ENCODE measurements at regions not wholly inside any gene's neighbourhood (a gene's known extent, or its start where the extent isn't known, plus 50 kb on each side); places are given as distances from the start of the nearest gene placed in this dataset.

DNA sequence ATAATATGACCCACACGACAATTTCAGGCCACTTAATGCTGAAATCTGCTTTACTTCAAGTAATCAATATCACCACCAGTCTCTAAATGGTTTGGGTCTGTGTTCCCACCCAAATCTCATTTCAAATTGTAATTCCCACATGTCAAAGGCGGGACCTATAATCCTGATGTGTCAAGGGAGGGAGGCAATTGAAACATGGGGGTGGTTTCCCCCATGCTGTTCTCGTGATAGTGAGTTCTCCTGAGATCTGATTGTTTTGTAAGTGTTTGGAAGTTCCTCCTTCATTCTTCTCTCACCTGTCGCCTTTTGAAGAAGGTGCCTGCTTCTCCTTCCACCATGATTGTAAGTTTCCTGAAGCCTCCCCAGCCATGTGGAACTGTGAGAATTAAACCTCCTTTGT, 178.4 kb downstream of the CRPPA start:
- Mint-ChIP-seq H3K36me3 (ENCODE audit: low read depth) (no peaks in the 10 kb centered on the region), H3K27me3 (ENCODE audit: insufficient read depth, low read depth, poor library complexity) (no peaks in the 10 kb centered on the region), H3K4me1 (no peaks in the 10 kb centered on the region), H3K4me3 (no peak overlapping the region), H3K9me3 (no peaks in the 10 kb centered on the region), H3K27ac (no peak overlapping the region)
- TF ChIP-seq STAT1 (IDR thresholded peaks at IDR 0.05; ENCODE audit: unreplicated experiment) = no peak
- H3K27me3 ChIP-seq (ENCODE audit: insufficient read depth) = no peaks in the 10 kb centered on the region
- H3K36me3 ChIP-seq (ENCODE audit: insufficient read depth) = no peaks in the 10 kb centered on the region
- no peaks in the 10 kb centered on the region for H4K20me1 ChIP-seq (replicated peaks; ENCODE audit: insufficient read depth)
- H3K4me1 ChIP-seq (ENCODE audit: insufficient read depth) = no peaks in the 10 kb centered on the region
- ATAC-seq (no peak), DNase-seq (ENCODE audit: low spot score) (no peak)
- no peak overlapping the region for H3K4me2 ChIP-seq
- no peak overlapping the region for H3K4me3 ChIP-seq
- no peaks in the 10 kb centered on the region for H3F3A ChIP-seq (replicated peaks; ENCODE audit: low read depth)
- H3K9me2 ChIP-seq (ENCODE audit: insufficient read depth) = no peaks in the 10 kb centered on the region
- H3K79me2 ChIP-seq (replicated peaks; ENCODE audit: insufficient read depth) = no peaks in the 10 kb centered on the region
- no peak overlapping the region for H3K27ac ChIP-seq (ENCODE audit: low read depth)
- peak overlapping the region; percentile 58; the same call in 1 of the 2 replicates for H2AFZ ChIP-seq

DNA sequence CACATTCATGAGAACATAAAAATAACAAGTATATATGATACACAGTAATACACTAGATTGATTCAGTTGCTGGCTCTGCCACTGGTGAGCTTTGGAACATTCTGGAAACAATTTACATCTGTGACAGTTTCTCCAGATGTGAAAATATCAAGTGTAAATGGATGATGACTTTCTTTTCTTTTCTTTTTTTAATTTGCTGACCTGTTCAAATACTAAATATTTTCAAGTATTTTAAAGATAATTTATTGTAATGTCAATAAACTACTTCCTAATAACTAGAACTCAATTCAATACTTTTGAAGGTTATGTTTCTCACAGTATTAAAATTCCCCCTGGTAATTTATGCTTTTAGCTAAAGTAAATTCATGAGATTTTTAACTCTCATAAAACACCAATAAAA, 180.3 kb downstream of the CRPPA start:
- H3K36me3 ChIP-seq (ENCODE audit: insufficient read depth) = no peaks in the 10 kb centered on the region
- Mint-ChIP-seq H3K27me3 (ENCODE audit: insufficient read depth, low read depth, poor library complexity) (no peaks in the 10 kb centered on the region), H3K36me3 (ENCODE audit: low read depth) (no peaks in the 10 kb centered on the region), H3K4me3 (no peak overlapping the region), H3K4me1 (no peaks in the 10 kb centered on the region), H3K9me3 (no peaks in the 10 kb centered on the region), H3K27ac (no peak overlapping the region)
- H3F3A ChIP-seq (replicated peaks; ENCODE audit: low read depth) = no peaks in the 10 kb centered on the region
- no peak overlapping the region for H3K4me3 ChIP-seq
- H3K9me2 ChIP-seq (ENCODE audit: insufficient read depth) = no peaks in the 10 kb centered on the region
- DNase-seq (ENCODE audit: low spot score) (no peak), ATAC-seq (no peak)
- H3K4me1 ChIP-seq (ENCODE audit: insufficient read depth) = no peaks in the 10 kb centered on the region
- H3K79me2 ChIP-seq (replicated peaks; ENCODE audit: insufficient read depth) = no peaks in the 10 kb centered on the region
- H3K4me2 ChIP-seq = no peak overlapping the region
- no peaks in the 10 kb centered on the region for H3K27me3 ChIP-seq (ENCODE audit: insufficient read depth)
- no peaks in the 10 kb centered on the region for H4K20me1 ChIP-seq (replicated peaks; ENCODE audit: insufficient read depth)
- H2AFZ ChIP-seq = no peak overlapping the region
- no peak overlapping the region for H3K27ac ChIP-seq (ENCODE audit: low read depth)
- TF ChIP-seq, protein P1, sequence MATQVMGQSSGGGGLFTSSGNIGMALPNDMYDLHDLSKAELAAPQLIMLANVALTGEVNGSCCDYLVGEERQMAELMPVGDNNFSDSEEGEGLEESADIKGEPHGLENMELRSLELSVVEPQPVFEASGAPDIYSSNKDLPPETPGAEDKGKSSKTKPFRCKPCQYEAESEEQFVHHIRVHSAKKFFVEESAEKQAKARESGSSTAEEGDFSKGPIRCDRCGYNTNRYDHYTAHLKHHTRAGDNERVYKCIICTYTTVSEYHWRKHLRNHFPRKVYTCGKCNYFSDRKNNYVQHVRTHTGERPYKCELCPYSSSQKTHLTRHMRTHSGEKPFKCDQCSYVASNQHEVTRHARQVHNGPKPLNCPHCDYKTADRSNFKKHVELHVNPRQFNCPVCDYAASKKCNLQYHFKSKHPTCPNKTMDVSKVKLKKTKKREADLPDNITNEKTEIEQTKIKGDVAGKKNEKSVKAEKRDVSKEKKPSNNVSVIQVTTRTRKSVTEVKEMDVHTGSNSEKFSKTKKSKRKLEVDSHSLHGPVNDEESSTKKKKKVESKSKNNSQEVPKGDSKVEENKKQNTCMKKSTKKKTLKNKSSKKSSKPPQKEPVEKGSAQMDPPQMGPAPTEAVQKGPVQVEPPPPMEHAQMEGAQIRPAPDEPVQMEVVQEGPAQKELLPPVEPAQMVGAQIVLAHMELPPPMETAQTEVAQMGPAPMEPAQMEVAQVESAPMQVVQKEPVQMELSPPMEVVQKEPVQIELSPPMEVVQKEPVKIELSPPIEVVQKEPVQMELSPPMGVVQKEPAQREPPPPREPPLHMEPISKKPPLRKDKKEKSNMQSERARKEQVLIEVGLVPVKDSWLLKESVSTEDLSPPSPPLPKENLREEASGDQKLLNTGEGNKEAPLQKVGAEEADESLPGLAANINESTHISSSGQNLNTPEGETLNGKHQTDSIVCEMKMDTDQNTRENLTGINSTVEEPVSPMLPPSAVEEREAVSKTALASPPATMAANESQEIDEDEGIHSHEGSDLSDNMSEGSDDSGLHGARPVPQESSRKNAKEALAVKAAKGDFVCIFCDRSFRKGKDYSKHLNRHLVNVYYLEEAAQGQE (IDR thresholded peaks at IDR 0.05; ENCODE audit: unreplicated experiment) = no peak
- TF ChIP-seq POLR2AphosphoS5 (IDR thresholded peaks at IDR 0.05; ENCODE audit: low read depth) = no peak
- no peak for TF ChIP-seq ZNF462 (CRISPR knock-in tag; IDR thresholded peaks at IDR 0.05)
- TF ChIP-seq, protein P2, sequence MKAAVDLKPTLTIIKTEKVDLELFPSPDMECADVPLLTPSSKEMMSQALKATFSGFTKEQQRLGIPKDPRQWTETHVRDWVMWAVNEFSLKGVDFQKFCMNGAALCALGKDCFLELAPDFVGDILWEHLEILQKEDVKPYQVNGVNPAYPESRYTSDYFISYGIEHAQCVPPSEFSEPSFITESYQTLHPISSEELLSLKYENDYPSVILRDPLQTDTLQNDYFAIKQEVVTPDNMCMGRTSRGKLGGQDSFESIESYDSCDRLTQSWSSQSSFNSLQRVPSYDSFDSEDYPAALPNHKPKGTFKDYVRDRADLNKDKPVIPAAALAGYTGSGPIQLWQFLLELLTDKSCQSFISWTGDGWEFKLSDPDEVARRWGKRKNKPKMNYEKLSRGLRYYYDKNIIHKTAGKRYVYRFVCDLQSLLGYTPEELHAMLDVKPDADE (IDR thresholded peaks at IDR 0.05) = no peak
- TF ChIP-seq ZNF114 (CRISPR knock-in tag; IDR thresholded peaks at IDR 0.05) = no peak
- no peak for TF ChIP-seq STAT1 (IDR thresholded peaks at IDR 0.05; ENCODE audit: unreplicated experiment)
- TF ChIP-seq CREB1 (CRISPR knock-in tag; IDR thresholded peaks at IDR 0.05; ENCODE audit: low read depth) = no peak
- TF ChIP-seq, protein P3, sequence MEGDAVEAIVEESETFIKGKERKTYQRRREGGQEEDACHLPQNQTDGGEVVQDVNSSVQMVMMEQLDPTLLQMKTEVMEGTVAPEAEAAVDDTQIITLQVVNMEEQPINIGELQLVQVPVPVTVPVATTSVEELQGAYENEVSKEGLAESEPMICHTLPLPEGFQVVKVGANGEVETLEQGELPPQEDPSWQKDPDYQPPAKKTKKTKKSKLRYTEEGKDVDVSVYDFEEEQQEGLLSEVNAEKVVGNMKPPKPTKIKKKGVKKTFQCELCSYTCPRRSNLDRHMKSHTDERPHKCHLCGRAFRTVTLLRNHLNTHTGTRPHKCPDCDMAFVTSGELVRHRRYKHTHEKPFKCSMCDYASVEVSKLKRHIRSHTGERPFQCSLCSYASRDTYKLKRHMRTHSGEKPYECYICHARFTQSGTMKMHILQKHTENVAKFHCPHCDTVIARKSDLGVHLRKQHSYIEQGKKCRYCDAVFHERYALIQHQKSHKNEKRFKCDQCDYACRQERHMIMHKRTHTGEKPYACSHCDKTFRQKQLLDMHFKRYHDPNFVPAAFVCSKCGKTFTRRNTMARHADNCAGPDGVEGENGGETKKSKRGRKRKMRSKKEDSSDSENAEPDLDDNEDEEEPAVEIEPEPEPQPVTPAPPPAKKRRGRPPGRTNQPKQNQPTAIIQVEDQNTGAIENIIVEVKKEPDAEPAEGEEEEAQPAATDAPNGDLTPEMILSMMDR (conservative IDR thresholded peaks at IDR 0.05; ENCODE audit: low read depth in 2 of 2) = no peak
- no peak for TF ChIP-seq JUNB (IDR thresholded peaks at IDR 0.05; ENCODE audit: unreplicated experiment)
- no peak for TF ChIP-seq EZH2 (IDR thresholded peaks at IDR 0.05; ENCODE audit: low read depth, unreplicated experiment)

Data from GM23338 (cell line).